ENCODE measurements at regions not wholly inside any gene's neighbourhood (a gene's known extent, or its start where the extent isn't known, plus 50 kb on each side); places are given as distances from the start of the nearest gene placed in this dataset.
"Not testable (repeated sequence)": the region's sequence is repeated elsewhere in the genome, so short reads cannot be mapped to it uniquely, and the experiment has no call there.

GRCh38 chr18:38796762-38797161 lies 1231.2 kb upstream of the CELF4 start:
- DNase-seq, result no peak

GRCh38 chr18:38792731-38793130 lies 1227.1 kb upstream of the CELF4 start:
- DNase-seq, result no peak

GRCh38 chr18:38790786-38791185 lies 1225.2 kb upstream of the CELF4 start:
- DNase-seq, result no peak

GRCh38 chr18:38790303-38790702 lies 1224.7 kb upstream of the CELF4 start:
- no peak for DNase-seq

DNA sequence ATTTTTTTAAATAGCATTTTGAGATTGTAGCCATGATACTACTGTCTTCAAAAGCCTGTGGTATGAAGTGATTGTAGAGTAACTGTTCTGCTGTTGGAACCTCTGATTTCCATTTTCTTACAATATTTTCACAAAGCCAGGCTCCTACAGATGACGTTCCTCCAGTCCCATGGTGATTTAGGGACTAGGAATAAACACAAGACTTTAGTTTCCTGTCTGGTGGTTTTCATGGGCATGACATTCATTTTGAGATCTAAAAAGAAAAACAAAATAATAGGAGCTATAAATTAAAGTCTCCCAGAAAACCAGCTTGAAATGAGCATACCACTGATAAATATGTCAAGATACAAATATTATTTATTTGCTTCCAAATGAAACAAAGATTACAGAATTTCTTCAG lies 1223.5 kb upstream of the CELF4 start:
- no peak for DNase-seq

GRCh38 chr18:38786906-38787305 lies 1221.3 kb upstream of the CELF4 start:
- no peak for DNase-seq

DNA sequence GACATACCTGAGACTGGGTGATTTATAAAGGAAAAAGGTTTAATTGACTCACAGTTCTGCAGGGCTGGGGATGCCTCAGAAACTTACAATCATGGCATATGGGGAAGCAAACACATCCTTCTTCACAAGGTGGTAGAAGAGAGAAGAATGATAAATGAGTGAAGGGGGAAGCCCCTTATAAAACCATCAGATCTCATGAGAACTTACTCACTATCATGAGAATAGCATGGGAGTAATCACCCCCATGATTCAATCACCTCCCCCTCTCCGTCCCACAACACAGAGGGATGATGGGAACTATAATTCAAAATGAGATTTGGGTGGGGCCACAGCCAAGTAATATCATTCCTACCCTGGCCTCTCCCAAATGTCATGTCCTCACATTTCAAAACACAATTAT lies 1206.0 kb upstream of the CELF4 start:
- not testable (repeated sequence) for DNase-seq

DNA sequence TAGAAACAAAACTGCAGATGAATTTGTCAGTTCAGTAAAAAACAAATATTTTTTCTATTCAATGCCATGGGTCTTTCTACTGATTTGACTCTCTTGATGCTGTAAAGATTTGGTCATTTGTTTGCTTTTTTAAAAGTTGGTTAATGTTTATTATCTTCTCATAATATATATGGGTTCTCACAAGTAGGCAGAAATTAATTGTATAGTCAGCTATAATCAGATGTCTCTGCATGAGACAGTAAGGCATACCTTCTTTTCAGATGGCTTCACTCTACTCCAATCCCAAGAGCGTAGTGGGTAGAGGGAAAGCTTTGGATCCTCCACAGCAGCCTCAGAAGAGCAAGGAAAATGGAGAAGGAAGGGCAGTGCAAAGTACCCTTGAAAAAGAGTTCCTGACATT lies 1202.9 kb upstream of the CELF4 start:
- DNase-seq, result no peak

- DNase-seq, result no peak
Observed at GRCh38 chr18:38759457-38759856, 1193.9 kb upstream of the CELF4 start.

- no peak for DNase-seq
Observed at GRCh38 chr18:38756436-38756835, 1190.8 kb upstream of the CELF4 start.

- no peak for DNase-seq
Observed at GRCh38 chr18:38752430-38752829, 1186.8 kb upstream of the CELF4 start.

DNA sequence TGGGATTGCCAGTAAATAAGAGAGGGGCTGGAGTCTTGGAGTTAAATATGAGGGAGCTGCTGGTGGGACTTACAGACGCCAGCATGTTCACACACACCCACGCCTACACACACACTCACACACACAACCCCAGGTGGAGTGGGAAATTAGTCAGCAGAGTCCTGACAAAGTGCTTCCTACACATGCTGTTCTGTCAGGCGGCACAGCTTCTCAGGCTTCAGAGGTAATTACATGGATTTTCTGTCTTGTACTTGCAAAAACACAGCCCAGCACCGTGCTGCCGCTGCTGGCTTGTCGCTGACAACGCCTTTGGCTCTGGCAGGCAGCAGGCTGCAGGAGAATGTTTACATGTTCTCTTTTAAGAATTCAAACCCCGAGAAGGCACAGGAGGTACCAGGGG lies 1186.3 kb upstream of the CELF4 start:
- DNase-seq, result no peak

- no peak for DNase-seq
Observed at GRCh38 chr18:38751211-38751610, 1185.6 kb upstream of the CELF4 start.

- DNase-seq, result no peak
Observed at GRCh38 chr18:38750751-38751150, 1185.2 kb upstream of the CELF4 start.

DNA sequence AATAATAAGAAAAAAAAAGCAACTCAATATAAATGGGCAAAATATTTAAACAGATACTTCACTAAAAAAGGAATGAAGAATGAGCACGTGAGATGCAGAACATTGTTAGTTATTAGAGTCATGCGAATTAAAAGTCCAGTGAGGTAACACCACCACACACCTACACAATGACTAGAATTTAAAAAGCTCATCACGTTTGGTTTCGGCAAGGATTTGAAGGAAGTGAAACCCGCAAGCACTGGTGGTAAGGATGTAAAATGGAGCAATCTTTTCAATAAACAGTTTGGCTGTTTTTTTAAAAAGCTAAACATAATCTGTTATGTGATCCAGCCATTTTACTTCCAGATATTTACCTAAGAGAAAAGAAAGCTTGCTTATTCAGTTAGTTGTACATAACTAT lies 1181.6 kb upstream of the CELF4 start:
- no peak for DNase-seq

DNA sequence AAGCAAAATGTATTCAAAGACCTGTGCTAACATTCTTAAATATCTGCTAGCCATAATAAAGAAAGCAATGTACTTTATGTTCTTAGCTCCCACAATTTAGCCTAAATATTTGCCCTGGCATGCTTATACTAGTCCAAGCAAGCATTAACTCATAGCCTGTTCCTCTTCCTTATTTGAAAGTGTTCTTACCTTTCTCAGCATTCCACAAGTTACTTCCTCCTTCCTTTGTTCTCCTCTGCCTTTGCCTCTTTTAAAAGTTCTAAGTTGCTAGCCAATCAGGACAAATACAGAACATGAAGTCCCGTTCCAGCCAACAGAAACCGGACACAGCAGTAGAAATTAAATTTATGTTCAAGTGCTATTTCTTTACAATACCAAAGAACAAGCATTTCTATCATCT lies 1154.6 kb upstream of the CELF4 start:
- not testable (repeated sequence) for DNase-seq

- DNase-seq, result no peak
Observed at GRCh38 chr18:38718365-38718901, 1152.8 kb upstream of the CELF4 start.

- DNase-seq, result no peak
Observed at GRCh38 chr18:38709122-38709521, 1143.5 kb upstream of the CELF4 start.

GRCh38 chr18:38706373-38706772 lies 1140.8 kb upstream of the CELF4 start:
- no peak for DNase-seq

DNA sequence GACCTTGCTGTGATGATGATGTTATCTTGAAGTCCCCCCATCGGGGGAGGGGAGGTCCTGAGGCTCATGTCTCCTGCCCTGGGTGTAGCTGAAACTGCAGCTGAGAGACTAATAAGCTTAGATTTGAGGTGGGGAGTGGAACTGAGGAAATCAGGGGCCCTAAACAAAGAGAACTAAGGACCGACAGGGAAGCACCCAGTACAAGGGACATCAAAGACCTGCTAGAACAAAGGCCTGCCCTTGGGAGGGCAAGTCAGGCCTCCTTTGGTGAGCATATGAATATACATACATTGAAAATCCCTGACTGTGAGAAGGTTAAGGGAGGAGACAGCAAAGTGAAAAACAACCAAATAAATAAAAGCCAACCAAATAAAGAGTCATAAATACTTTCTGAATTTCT lies 1132.5 kb upstream of the CELF4 start:
- no peak for DNase-seq

DNA sequence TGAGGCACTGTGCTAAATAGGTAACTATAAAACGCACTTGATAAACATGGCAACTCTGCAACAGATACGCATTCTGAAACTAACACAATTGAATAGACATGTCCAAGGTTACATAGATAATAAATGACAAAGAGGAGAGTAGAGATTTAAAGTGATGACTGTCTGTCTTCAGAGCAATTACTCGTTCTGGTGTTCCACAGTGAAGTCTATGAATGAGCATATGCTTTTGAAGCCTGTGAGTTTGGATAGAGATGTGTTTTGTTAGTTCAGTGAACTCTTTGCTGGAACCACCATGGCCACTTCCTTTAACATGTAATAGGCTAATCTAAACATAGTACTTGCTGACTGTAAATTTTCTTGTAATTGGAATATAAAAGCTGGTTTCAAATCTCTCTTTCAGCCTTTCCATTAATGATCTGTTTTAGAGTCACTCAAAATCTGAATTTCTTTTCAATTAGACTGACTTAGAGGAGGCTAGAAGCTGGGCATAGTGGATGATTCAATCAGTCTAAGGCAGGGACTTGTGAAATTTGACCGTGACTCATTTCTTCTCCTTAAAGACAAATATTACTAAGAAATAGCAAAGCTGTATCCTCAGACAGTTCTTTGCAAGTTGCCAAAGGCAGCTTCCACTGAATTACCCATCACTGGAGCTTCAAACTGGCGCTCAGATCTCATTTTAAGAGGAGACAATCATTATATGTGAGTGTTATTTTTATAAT lies 1130.1 kb upstream of the CELF4 start:
- no peak for DNase-seq

- DNase-seq, result no peak
Observed at GRCh38 chr18:38693104-38693503, 1127.5 kb upstream of the CELF4 start.

DNA sequence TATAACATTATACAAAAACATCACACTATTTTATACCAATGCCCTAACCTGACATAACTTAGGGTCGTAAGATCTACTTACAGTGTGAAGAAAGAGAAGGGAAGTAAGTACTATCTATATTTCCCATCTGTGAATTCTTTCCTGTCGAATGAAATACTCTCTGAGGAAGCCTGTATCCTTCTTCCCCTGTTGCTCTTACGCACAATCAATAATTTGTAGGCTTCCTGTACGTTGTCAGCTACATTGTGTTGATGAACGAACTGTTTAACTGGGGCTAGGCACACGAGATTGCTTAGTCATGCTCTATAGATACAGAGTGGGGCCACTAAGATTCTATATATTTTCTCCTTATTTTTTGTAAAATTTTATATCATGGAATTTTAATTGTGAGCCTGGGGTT lies 1125.0 kb upstream of the CELF4 start:
- DNase-seq, result no peak

DNA sequence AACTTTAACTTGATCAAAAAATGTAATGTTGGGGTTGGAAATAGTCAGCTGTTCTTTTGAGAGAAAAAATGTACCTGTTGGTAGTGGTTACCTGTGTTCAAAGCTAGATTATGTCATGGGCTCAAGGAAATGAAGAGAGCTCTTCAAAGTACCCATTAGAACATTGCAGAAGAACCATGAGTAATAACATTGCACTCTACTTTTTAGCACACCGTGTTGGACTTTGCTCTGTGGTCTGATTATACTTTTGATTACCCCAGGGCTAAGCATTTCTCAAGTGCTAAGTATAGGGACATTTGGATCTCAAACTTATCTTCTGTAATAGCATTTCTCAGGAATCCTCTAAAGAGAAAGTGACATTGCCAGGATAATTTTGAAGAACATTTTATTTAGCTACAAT lies 1122.8 kb upstream of the CELF4 start:
- DNase-seq, result no peak

DNA sequence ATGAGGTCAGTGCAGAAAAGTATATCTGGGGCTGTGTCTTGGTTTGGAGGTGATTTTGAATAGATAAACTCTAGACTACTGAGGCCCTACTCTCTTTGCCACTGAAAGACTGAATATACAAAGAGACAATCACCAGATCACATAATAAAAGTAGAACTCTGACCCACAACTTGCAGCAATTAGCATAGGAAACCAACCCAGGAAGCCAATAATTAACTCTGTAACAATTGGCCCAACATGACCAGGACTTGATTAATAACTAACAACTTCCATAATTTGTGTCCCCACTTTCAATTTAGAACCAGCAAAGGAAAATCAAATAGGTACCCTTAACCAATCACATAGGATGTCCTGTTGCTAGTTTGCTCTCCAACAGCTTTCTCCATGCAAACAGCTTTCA lies 1104.9 kb upstream of the CELF4 start:
- no peak for DNase-seq
